GM06990 (cell line): ENCODE measurements at regions not wholly inside any gene's neighbourhood (a gene's known extent, or its start where the extent isn't known, plus 50 kb on each side); places are given as distances from the start of the nearest gene placed in this dataset.
"Not testable (repeated sequence)": the region's sequence is repeated elsewhere in the genome, so short reads cannot be mapped to it uniquely, and the experiment has no call there.

ENCODE experiments used
- DNase-seq: peaks from one replicate; pipeline ENCODE4 v3.0.0-alpha.2; 2011; ENCODE audit not compliant: insufficient read length; ENCODE audit errors: extremely low read depth
- H3K27me3 ChIP-seq: replicated peaks from 2 replicates; pipeline ENCODE4 v1.6.0; 2011; ENCODE audit warnings: low read length; ENCODE audit not compliant: control insufficient read depth, insufficient read depth
- H3K36me3 ChIP-seq: 2 replicates; pipeline ENCODE4 v1.5.1; 2011; ENCODE audit warnings: low read length; ENCODE audit not compliant: control insufficient read depth, insufficient read depth
- H3K4me3 ChIP-seq: replicated peaks from 2 replicates; pipeline ENCODE4 v1.5.1; 2011; ENCODE audit warnings: low read depth, mild to moderate bottlenecking, control low read depth, low read length
- TF ChIP-seq, protein P1 (sequence below): IDR thresholded peaks from 2 replicates; pipeline ENCODE4 v1.5.1; 2011; ENCODE audit warnings: low read length, control low read depth, mild to moderate bottlenecking, inconsistent platforms; ENCODE audit not compliant: insufficient read depth, poor library complexity, severe bottlenecking

DNA sequence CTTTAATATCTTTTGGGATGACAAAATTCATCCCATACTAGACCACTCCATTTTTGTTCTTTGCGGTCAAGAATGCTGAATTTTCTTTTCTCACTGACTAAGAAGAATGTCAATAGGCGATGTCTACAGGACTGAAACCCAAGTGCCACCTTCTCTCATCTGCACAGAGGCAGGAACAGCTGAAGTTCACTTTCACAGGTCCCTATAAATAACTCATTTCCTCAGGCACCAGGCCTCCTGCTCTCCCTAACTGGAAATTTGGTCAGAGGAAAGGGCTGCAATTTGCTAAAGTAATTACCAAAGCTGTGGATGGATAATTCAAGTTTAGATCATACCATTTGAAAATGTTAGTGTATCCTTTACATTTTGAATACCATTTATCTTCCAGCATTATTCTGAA, 142.9 kb downstream of the DIRAS2 start:
- TF ChIP-seq, protein P1, sequence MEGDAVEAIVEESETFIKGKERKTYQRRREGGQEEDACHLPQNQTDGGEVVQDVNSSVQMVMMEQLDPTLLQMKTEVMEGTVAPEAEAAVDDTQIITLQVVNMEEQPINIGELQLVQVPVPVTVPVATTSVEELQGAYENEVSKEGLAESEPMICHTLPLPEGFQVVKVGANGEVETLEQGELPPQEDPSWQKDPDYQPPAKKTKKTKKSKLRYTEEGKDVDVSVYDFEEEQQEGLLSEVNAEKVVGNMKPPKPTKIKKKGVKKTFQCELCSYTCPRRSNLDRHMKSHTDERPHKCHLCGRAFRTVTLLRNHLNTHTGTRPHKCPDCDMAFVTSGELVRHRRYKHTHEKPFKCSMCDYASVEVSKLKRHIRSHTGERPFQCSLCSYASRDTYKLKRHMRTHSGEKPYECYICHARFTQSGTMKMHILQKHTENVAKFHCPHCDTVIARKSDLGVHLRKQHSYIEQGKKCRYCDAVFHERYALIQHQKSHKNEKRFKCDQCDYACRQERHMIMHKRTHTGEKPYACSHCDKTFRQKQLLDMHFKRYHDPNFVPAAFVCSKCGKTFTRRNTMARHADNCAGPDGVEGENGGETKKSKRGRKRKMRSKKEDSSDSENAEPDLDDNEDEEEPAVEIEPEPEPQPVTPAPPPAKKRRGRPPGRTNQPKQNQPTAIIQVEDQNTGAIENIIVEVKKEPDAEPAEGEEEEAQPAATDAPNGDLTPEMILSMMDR: no peak
- no peaks in the 10 kb centered on the region for H3K36me3 ChIP-seq
- no peak overlapping the region for H3K4me3 ChIP-seq
- no peak for DNase-seq
- no peaks in the 10 kb centered on the region; the same call in 1 of the 2 replicates for H3K27me3 ChIP-seq

DNA sequence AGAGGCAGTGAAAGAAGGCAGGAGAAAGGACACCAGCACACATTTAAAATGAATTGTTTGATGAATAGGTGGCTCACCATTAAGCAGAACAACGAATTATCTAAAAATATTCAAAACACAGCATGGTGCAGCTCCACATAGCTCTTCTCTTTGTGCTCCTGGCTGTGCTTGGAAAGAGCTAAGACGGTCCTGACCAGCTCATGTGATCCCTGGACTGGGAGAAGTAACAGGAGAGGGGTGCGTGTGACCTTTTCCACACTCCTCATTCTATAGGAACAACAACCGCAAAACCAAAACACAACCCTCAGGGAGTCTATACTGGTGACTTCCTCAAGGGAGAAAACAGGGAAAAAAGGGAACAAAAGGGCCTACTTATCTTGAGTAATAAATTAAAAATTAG, 140.5 kb downstream of the DIRAS2 start:
- DNase-seq: no peak
- no peaks in the 10 kb centered on the region; the same call in 1 of the 2 replicates for H3K27me3 ChIP-seq
- no peaks in the 10 kb centered on the region for H3K36me3 ChIP-seq
- no peak overlapping the region for H3K4me3 ChIP-seq
- TF ChIP-seq, protein P1: no peak

DNA sequence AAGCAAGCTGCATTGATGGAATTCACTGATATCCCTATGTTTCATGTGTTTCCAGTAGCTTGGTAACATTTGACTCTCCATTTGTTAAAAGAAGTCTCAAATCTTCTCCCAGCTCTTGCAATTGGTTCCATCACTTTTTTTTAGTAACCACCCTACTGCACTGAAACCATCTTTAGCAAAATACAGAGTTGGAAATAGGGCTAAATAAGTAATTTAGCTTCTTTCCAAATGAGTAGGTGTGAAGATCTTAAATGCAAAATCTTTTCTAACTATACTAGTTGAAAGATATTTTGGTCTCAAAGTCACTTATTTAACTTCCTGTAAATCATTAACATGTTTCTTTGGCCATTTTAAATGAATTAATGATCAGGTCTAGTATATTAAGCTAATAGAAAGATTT, 138.1 kb downstream of the DIRAS2 start:
- H3K4me3 ChIP-seq: no peak overlapping the region
- no peaks in the 10 kb centered on the region; the same call in 1 of the 2 replicates for H3K27me3 ChIP-seq
- DNase-seq: peak; percentile 21
- TF ChIP-seq, protein P1: no peak
- H3K36me3 ChIP-seq: no peaks in the 10 kb centered on the region

DNA sequence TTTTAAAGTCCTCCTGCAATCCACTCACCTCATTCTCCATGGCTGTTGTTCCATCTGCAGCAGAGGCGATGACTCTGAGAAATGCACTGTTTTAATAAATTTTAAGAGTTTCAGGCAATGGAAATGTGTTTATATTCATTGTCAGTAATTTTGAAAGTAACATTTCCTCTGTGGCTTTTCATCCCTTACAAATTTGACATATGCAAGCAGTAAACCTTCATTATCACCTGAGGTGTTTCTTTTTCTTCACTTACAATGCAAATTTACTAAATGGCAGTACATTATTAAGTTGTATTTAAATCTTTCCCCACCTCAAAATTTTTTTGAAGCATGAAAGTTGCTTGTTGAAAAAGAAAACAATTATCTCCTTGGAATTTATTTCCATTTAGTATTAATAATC, 136.9 kb downstream of the DIRAS2 start:
- H3K27me3 ChIP-seq: no peaks in the 10 kb centered on the region
- H3K36me3 ChIP-seq: no peaks in the 10 kb centered on the region
- peak; percentile 9 for DNase-seq
- no peak overlapping the region for H3K4me3 ChIP-seq
- TF ChIP-seq, protein P1: no peak

DNA sequence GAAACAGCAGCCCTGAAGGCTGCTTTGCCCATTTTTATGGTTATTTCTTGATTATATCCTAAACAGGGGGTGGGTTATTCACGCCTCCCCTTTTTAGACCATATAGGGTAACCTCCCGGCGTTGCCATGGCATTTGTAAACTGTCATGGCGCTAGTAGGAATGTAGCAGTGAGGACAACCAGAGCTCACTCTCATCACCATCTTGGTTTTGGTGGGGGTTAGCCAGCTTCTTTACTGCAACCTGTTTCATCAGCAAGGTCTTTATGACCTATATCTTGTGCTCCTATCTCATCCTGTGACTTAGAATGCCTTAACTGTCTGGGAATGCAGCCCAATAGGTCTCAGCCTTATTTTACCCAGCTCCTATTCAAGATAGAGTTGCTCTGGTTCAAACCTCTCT, 136.2 kb downstream of the DIRAS2 start:
- not testable (repeated sequence) for H3K36me3 ChIP-seq, H3K4me3 ChIP-seq, H3K27me3 ChIP-seq, DNase-seq

DNA sequence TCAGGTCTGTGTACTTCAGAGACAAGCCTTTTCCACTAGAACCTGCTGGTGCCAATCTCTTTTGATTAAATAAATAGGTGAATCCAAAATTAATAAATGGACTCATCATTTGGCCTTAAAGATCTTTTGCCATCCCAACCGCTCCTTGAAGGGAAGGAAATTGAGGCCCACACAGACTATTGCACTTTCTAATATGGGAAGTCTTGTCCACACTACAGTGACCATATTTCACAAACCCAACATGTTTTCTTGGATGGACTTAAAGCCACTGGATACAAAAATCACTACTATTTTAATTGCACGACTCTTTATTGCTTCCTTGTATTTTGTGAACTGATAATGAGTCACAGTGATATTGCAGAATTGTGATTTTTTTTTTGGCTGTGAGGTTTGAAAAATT, 135.0 kb downstream of the DIRAS2 start:
- no peaks in the 10 kb centered on the region for H3K36me3 ChIP-seq
- no peak overlapping the region for H3K4me3 ChIP-seq
- DNase-seq: no peak
- TF ChIP-seq, protein P1: no peak
- H3K27me3 ChIP-seq: no peaks in the 10 kb centered on the region
